Epithelial cell of esophagus (primary cell): ENCODE measurements at regions not wholly inside any gene's neighbourhood (a gene's known extent, or its start where the extent isn't known, plus 50 kb on each side); places are given as distances from the start of the nearest gene placed in this dataset.

ENCODE experiments used
- DNase-seq: peaks from one replicate; pipeline ENCODE4 v3.0.0; 2010; ENCODE audit warnings: low read depth
- H3K4me3 ChIP-seq: 2 replicates; pipeline ENCODE4 v1.5.1; 2011; ENCODE audit warnings: mild to moderate bottlenecking, low read length, control low read depth
- CTCF ChIP-seq: IDR thresholded peaks from 2 replicates; pipeline ENCODE4 v1.5.1; 2011; ENCODE audit warnings: low read depth, mild to moderate bottlenecking, low read length, control low read depth, inconsistent platforms; ENCODE audit not compliant: insufficient read depth; ENCODE audit errors: missing control alignments

- no peak overlapping the region for H3K4me3 ChIP-seq
- TF ChIP-seq CTCF: no peak
- peak; percentile 49 for DNase-seq
These were observed 384.9 kb downstream of the KCNRG start for GRCh38 chr13:50400035-50400726.

DNA sequence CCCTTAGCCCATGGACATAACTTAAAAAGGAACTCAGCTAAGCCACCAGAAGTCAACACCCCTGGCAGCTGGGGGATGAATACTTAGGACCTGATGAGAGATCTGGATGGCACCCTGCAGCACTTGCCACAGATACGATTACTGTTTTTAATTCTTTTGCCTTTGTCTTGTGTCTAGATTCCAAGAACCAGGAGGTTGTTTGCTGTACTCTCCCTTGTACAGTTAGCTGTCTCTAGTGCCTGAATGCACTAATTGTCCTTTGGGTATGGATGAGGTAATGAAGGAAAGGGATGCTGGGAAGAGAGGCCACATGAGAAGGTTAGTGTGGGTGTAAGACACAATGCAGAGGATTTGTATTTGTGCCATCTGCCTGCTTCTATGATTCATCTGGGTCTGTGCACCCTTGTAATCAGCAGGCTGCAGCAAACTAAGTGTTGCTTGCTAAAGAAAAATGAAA, 385.8 kb downstream of the KCNRG start:
- TF ChIP-seq CTCF: no peak
- peak; percentile 88 for DNase-seq
- H3K4me3 ChIP-seq: no peak overlapping the region

DNA sequence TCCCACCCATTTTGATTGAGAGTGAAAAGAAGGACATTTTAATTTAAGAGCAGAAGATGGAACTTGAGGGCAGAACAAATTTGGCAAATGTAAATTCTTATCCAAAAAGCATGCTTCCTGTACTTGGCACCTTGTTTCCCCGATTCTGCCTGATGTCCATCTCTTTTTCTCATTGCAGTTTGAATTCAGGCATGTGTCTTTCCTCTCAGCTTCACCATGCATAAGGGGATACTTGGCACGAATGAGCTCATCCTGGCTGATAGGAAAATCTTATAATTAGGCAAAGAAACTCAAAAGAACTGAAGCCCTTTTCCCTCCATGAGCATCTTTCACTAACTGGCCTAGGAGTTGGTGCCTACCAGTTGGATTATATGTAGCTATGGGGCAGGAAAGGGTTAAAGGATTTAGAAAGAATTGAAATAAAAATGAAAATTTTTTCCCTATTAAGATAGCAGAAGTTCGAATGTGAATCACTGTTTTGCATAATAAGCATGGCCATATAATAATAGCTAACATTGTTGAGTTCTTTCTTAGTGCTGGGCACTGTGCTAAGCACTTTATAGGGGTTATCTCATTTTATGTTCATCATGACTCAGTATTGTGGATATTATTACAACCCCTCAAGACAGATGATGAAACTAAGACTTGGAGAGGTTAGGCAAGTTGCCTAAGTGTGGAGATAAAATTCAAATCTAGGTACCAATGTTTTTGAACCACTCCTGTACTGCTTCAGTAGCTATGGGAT, 386.6 kb downstream of the KCNRG start:
- H3K4me3 ChIP-seq: no peak overlapping the region
- peak; percentile 63 for DNase-seq
- TF ChIP-seq CTCF: no peak

- no peak for TF ChIP-seq CTCF
- no peak overlapping the region for H3K4me3 ChIP-seq
- peak; percentile 49 for DNase-seq
These were observed 388.1 kb downstream of the KCNRG start for GRCh38 chr13:50403311-50403710.

GRCh38 chr13:50404116-50404515, 388.9 kb downstream of the KCNRG start:
- DNase-seq: no peak
- TF ChIP-seq CTCF: no peak
- no peak overlapping the region for H3K4me3 ChIP-seq

DNA sequence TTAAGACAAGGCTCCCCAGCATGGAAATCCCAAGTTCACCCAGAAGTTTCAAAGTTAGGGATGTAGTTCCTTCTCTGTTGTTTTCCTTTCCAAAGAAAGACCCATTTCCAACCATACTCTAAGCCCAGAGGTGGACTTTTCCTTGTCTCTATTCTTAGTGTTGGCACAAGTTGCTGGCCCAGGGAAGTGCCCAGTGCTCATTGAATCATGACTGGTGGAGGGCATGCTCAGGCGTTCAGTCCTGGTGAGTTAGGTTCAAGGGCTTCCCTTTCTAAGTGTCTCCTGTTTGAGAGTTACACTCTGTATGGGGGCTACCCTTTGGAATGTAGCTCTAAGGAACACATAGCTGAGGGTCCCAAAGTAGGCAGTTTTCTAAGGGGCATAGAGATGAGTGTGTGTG, 389.5 kb downstream of the KCNRG start:
- no peak overlapping the region for H3K4me3 ChIP-seq
- DNase-seq: no peak
- TF ChIP-seq CTCF: no peak
